GM19328 (cell line): ENCODE measurements at regions not wholly inside any gene's neighbourhood (a gene's known extent, or its start where the extent isn't known, plus 50 kb on each side); places are given as distances from the start of the nearest gene placed in this dataset.
"Not testable (repeated sequence)": the region's sequence is repeated elsewhere in the genome, so short reads cannot be mapped to it uniquely, and the experiment has no call there.

Source experiments
- ATAC-seq: cut with Tn5 transposase; IDR thresholded peaks from one replicate; pipeline ENCODE4 v1.9.1; 2021; ENCODE audit warnings: mild to moderate bottlenecking, moderate library complexity; ENCODE audit not compliant: unreplicated experiment

GRCh38 chr3:63094642-63095408, 183.3 kb upstream of the SYNPR start:
- ATAC-seq, result no peak

DNA sequence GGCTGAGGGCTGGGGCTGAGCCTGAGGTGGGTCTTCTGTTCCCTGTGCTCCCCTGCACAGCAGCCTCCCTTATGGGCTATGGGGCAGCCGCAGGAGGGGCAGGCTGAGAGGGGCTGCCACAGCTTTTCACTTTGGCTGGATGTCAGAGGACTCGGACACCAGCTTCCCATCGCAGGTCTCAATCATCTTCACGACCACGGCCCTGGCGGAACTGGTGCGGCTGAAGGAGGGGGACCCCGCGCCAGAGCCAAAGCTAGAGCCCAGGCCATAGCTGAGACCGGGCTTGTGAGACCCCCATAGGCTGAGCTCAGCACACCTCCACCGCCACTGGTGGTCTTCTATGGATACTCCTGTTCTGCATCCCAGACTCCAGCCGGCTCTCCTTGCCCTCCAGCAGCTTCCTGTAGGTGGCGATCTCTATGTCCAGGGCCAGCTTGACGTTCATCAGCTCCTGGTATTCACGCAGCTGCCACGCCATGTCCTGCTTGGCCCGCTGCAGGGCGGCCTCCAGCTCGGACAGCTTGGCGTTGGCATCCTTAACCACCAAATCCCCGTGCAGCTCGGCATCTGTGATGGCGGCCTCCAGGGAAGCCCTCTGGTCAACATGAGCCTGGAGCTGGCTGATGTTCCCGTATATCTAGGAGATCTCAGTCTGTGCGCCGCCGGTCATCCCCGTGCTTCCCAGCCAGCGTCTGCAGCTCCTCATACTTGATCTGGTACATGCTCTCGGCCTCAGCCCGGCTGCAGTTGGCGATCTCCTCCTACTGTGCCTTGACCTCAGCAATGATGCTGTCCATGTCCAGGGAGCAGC, 181.7 kb upstream of the SYNPR start:
- ATAC-seq, result no peak

DNA sequence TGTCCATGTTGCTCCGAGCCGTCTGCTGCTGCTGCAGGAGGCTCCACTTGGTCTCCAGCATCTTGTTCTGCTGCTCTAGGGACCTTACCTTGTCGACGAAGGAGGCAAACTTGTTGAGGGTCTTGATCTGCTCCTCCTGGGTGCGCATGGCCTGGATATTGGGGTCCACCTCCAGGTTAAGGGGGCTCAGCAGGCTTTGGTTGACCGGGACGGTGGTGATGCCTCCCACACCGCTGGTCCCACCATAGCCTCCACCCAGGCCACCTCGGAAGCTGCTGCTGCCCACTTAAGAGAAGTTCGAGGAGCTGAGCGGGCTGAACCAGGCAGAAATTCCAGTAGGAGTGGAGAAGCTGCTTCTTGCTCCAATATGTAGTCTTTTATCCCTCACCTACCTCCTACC, 180.7 kb upstream of the SYNPR start:
- no peak for ATAC-seq

- no peak for ATAC-seq
Measured at GRCh38 chr3:63116922-63117321, 161.2 kb upstream of the SYNPR start.

- no peak for ATAC-seq
Measured at GRCh38 chr3:63124090-63124489, 154.0 kb upstream of the SYNPR start.

DNA sequence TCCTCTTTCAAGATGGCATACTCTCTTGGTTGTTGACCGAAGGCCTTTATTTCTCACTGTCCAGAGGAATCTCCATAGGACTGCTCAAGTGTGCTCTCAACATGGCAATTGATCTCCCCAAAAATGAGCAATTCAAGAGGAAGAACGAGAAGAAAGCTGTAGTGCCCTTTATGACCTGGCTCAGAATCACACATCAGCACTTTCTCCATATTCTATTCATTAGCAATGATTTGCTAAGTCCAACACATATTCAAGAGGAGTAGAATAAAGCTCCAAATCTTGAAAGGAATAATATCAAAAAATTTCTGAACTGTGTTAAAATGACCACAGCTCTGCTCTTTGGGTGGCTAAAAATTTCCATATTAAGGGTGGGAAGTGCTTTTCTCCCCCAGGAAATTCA, 151.6 kb upstream of the SYNPR start:
- ATAC-seq, result no peak

GRCh38 chr3:63128380-63128779, 149.7 kb upstream of the SYNPR start:
- ATAC-seq, result no peak

GRCh38 chr3:63130625-63131024, 147.5 kb upstream of the SYNPR start:
- no peak for ATAC-seq

DNA sequence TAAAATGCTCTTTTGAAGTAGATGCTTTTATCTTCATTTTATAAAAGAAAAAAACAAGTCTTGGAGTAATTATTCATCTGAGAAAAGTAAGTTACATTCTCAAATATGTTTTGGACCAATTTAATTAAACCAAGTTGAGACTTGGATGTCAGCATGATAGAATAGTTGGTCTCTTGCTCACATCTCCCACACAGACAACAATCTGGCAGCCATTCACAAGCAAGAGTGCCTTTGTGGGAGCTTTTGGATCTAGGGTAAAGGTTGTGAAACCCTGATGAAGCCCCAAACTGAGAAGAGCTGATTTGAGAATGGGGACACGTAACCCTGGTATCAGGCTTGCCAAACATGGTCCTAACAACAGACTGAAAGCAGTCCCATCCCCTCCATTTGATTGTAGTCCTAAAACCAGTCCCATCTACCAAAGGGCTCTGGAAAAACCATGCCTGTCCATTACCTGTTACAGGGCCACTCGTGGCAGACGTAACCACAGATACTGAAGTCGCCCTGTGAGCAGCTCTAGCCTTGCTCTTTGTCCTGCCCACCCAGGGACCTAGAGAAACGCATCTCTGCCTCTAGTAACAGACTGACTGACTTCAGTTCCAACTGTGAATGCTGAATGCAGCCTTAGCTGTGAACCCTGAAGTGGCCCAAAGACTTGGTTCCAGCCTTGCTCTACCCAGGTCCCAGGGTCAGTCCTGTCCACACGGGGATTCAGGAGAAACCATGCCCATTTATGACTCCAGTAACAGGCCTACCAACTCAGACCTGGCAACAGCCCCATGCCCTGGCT, 145.5 kb upstream of the SYNPR start:
- no peak for ATAC-seq

- ATAC-seq, result no peak
Measured at GRCh38 chr3:63135367-63135766, 142.7 kb upstream of the SYNPR start.

GRCh38 chr3:63136249-63136648, 141.9 kb upstream of the SYNPR start:
- not testable (repeated sequence) for ATAC-seq

DNA sequence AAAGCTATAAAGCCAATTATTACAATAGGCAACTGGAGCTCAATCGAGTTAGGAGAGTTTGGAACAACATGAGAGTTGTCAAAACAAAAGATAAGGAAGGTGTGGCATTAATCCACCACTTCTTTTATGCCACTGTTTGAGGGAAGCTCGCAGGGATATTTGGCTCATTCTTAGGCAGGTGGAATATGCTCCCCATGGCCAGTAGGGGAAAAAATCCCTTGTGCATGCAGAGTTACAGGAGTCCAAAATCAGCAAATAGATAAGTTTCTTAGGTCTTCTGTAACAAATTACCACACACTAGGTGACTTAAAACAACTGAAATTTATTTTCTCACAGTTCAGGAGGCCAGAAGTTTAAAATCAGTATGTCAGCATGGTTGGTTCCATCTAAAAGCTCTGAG, 135.4 kb upstream of the SYNPR start:
- ATAC-seq, result no peak

DNA sequence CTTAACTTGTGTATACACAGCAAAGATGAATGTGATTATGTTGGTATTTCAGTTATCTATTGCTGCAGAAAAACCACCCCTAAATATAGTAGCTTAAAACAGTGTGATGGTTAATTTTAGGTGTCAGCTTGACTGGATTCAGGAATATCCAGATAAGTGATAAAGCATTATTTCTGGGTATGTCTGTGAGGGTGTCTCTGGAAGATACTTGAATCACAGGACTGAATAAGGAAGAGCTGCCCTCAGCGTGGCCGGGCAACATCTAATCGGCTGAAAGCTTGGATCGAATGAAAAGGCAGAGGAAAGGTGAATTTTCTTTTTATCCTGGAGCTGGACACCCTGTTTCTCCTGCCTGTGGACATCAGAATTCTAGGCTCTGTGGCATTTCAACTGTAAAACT, 132.0 kb upstream of the SYNPR start:
- ATAC-seq, result no peak

DNA sequence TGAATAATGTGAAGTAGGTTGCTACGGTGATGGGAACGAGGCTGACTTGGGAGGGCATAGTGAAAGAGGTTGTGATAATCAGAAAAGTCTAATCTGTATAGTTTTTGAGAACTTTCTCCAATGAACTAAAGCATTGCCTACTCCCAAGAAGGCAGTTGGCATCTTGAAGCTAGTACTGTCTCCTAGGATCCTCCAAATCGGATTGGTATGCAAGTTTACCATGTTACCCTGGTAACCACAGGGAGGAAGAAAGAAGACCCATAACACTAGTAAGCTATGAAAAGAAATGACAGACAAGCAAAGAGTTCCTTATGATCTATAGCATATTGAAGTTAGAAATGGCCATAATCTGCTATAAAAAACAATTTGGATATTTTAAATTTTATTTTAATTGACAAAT, 127.2 kb upstream of the SYNPR start:
- ATAC-seq, result no peak

GRCh38 chr3:63151897-63152296, 126.2 kb upstream of the SYNPR start:
- ATAC-seq, result no peak

DNA sequence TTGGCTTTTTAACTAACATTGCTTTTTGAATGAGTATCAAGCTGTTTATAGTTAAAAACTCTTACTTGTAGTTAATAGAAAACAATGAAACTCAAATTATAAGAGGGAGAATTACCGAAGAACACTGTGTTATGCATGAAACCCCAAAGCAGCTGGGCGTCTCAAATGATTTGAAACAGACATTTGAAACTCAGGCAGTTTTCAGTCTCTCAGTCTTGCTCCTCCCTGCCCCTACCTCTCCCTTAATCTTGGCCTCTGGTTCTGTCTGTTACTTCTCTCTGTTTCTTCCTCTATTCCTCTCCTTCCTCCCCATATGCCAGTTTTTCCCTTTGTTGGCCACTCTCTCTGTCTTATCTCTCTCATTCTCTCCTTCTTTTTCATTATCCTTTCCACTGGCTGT, 118.3 kb upstream of the SYNPR start:
- ATAC-seq, result no peak

DNA sequence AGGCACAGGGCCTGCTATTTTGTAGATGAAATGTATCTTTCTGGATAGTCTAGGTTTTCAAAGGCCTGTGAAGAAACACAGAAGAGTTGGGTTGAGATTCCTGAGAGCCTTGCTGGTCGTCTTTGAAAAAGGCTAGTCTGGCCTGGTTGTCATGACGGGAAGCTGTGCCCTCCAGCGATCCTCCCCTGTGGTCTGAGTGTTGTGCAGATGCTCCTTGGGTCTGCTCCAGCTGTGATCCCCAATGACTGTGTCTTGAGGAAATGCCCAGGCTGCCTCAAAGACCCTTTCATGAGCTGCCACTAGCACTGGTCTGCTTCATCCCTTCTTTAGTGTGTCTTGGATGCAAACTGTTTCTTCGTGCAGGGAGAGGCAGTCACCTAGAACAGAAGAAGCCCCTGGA, 111.0 kb upstream of the SYNPR start:
- no peak for ATAC-seq

GRCh38 chr3:63168179-63168578, 109.9 kb upstream of the SYNPR start:
- no peak for ATAC-seq

GRCh38 chr3:63179862-63180522, 98.1 kb upstream of the SYNPR start:
- no peak for ATAC-seq

DNA sequence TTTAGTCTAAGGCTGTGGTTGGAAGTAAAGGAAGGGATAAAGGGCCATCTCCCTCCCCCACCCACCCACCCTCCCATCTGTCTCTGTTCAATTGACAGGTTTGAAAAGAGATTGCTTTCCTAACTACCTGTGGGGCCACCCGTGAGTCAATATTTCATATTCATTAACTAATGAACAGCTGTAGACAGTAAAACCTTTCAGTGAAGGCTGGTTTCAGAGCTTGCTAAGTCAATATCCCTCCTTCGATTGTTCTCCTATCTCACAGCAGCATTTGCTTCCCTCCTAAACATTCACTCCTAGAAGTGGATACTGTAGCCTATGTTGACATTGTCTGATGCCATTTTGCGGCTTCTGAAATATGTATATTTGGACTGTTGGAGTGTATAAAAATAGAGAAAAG, 85.9 kb upstream of the SYNPR start:
- no peak for ATAC-seq

GRCh38 chr3:63193647-63194046, 84.5 kb upstream of the SYNPR start:
- ATAC-seq, result no peak
